GM18508 (cell line): ENCODE measurements at regions not wholly inside any gene's neighbourhood (a gene's known extent, or its start where the extent isn't known, plus 50 kb on each side); places are given as distances from the start of the nearest gene placed in this dataset.

ENCODE experiments used
- ATAC-seq: cut with Tn5 transposase; IDR thresholded peaks from one replicate; pipeline ENCODE4 v1.9.1; 2021; ENCODE audit warnings: moderate number of reproducible peaks; ENCODE audit not compliant: insufficient read depth, unreplicated experiment

DNA sequence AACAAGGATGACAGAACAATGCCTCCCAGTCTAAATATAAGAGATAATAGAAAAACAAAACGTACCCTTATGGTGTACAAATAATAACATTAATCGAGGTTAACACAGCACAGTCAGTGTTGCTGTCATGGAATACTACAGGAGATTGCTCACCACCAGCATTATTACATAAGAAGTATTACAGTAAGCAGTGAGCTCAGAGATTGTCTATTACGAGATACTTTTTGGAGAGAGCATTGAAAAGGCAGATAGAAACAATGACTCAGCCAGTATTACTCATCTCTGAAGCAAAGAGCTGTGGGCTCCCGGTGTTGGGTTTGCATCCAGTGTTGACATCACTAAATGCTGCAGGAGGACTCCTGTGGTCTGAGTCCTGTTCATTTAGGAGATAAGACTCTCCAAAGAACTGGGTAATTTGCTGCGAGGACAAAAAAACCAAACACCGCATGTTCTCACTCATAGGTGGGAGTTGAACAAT lies 191.9 kb upstream of the SEMA6A start:
- ATAC-seq = peak; percentile 37

DNA sequence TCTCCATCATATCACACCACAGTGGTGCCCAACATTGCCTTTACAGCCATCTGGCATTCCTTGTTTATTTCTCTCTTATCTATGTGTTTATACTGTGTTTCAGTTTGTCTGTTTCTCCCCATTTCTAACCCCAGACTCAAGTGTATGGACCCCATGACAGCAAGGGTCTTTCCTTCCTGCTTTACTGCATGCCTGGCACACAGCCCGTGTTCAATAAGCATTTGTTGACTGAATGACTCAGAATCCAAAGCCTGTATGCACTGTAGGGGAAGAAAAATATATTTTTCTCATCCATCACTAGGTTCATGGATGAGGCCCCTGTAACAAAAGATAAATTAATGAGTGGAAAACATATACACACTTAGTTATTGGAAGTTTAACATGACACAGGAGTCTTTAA lies 190.8 kb upstream of the SEMA6A start:
- ATAC-seq = no peak

DNA sequence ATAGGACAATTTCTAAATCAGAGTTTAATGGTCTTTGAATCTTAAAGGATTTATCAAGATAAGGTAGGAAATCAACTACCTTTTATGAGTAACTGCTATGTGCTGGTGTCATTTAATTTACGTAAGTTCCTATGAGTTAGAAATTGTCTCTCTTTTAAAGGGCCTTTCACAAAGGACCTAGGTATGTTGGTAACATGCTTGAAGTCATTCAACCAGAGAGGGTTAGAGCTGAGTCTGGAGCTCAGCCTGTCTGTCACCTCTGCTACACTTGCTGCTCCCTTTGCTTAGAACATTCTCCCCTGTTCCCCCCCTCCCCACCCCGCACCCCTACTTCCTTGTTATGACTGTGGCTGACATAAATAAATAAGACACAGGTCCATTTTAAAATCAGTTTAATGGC lies 190.3 kb upstream of the SEMA6A start:
- no peak for ATAC-seq

DNA sequence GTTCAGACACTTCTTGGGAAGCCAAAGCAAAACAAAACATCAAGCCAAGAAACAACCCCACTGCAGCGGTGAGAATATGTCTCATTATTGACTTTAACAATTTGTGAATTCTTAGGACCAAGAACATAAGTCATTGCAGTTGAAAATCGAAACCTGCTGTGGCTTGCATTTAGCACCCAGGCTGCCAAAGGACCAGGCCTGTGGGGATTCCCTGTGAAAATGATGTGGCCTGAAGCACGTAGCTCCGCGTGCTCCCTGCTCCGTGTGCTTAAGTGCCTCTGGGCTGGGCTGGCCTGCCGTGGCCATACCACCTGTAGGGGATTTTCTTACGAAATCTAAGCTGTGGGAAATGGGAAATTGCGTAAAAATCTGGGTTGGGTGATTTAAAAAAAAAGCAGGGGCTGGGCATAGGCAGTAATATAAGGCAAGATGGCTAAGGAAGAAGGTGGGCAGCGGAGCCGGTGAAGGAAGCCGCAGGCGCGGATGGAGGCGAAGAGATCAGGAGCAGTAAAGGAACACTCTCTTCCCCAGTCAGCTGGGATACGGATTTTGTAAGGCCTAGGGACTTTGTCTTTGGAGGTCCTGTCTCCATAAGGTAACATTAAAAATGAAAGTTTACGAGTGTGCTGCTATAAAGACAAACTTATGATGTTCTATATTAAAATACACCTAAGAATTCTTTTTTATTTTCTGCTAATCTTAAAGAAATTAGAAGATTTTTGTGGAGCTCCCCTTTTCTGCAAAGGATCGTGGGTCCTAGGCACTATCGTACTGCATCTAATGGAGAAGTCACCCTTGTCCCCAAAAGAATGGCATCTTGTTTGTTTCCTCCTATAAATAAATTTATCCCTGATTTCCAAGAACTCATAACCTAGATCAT lies 189.6 kb upstream of the SEMA6A start:
- peak; percentile 68 for ATAC-seq

DNA sequence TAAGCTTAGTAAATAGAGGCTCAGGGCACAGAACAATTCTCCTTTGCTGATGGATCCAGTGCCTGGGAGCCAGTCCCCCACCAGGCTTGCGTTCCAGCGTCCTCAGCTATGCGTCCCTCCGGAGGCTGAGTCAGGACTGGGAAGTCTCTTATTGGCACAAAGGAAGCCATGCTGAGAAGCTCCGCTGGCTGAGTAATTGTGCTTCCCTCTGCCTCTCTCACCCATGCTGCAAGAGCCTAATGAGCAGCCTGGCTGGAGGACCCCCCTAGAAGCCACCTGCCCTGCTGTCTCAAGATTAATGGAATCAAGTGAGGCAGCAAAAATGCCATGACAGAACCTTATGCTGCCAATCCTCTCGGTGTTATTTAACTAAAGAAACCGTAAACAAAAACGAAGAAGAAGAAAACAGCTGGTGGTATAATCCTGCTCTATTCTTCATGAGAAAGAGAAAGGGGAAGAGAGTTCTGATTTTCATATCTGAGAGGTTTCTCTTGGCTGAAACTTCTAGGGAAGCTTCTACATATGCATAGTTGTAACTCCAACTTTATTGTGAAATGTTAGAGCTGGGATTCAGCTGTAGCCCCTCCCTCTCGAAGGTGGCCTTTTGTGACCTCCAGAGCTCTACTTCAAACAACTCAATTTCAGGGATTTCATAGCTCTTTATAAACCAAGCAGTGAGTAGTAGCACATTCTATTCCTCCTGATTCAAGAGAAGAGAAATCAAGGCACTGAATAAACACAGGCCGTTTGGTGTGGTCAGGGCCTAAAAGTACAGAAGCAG lies 185.4 kb upstream of the SEMA6A start:
- no peak for ATAC-seq

DNA sequence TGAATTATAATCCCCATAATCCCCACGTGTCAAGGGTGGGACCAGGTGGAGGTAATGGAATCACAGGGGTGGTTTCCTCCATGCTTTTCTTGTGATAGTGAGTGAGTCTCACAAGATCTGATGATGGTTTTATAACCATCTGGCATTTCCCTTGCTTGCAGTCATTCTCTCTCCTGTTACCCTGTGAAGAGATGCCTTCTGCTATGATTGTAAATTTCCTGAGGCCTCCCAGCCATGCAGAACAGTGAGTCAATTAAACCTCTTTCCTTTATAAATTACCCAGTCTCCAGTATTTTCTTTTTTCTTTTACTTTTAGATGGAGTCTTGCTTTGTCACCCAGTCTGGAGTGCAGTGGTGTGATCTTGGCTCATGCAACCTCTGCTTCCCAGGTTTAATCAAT lies 182.7 kb upstream of the SEMA6A start:
- ATAC-seq = no peak

DNA sequence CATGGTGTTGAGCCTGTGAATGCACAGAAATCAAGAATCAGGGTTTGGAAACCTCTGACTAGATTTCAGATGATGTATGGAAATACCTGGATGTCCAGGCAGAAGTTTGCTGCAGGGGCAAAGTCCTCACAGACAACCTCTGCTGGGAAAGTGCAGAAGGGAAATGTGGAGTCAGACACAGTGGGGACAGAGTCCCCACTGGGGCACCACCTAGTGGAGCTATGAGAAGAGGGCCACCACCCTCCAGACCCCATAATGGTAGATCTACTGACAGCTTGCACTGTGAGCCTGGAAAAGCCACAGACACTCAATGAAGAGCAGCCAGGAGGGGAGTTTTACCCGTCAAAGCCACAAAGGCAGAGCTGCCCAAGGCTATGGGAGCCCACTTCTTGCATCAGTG lies 181.9 kb upstream of the SEMA6A start:
- ATAC-seq = no peak

DNA sequence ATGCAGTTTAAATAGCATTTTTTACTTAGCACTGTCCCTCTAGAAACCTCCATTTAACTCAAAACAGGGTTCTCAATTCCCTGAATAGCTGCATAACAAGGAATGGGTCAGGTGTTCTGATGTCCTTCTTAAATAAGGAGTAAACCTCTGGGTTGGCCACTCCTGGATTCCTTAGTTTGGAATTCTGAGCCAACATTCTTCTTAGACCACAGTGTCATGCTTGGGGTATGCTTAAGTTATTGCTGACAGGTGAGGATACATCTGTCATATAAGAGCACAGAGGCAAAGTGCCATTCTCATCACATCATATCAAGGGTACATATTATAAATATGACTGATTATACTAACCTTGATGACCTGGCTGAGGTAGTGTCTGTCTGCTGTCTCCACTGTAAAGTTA lies 179.9 kb upstream of the SEMA6A start:
- ATAC-seq = no peak

DNA sequence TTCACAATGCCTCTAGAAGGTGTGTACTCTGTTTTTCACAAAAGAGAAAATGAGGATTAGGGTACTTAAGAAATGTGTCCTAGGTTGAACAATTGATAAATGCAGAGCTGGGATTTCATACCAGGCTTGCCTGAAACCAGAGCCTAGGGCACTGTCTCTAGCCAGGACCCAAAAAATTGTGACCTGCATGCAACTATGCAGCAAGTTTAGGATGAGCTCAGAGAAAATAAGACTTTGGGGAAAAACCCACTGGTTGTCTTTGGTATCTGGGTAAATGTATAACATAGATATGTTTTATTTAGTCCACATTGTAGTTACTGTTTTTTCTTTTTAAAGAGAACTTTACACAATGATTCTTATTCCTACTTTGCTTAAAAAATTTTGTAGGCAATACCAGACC lies 177.1 kb upstream of the SEMA6A start:
- ATAC-seq = peak; percentile 61

DNA sequence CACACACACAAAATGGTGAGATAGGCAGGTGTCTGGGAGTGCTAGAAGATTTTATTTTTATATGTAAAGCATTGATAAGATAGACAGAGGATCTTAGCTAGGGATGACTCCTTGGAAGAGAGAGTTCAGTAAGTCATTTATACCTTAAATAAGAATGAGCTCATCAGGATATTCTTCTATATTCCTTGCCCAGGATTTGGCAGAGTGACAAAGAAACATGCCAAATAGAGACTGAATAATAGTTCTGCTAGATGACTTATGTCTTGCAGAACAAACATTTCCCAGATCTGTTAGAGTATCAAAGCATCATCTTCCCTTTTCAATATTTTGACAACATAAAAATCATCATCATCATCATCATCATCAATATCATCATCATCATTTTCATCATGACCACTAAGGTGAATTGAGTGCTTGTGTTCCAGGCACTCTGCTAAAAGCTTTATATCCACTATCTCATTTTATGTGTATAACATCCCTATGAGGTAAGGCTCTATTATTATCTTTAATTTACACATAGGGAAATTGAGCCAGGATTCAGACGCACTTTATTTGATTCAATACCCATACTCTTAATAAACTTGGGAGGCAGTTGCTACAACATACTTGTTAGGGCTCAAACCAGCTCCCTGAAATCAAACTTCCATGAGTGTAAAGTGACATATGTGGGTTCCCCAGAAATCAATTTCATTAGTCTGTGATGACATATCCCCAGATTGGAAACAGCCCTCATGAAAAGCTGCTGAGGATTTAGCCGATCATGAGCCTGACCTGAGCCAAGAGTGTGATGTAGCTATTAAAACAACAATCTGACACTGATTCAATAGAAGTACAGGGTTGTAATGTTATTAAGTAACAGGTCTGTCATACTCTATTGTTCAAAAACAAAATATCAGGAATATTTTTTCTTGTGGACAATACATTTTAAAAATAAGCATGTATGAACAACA lies 176.3 kb upstream of the SEMA6A start:
- no peak for ATAC-seq

DNA sequence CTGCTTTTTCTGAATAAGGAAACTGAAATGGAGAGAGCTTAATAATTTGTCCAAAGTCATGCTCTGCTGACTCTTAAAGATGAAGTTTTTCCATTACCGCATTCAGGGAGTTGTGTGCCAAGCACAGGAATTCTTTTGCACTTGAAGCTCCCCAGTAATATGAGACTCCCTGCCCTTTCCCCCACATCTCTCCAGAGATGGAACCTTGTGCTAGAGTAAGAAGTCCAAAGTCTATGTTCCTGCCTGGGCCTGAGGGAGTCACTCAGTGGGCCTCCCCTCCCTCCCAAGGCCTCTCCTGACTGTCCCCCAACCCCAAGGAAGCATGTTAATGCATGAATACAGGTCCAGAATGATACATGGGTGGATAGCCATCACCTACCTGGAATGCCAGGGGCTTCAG lies 173.3 kb upstream of the SEMA6A start:
- ATAC-seq = no peak

DNA sequence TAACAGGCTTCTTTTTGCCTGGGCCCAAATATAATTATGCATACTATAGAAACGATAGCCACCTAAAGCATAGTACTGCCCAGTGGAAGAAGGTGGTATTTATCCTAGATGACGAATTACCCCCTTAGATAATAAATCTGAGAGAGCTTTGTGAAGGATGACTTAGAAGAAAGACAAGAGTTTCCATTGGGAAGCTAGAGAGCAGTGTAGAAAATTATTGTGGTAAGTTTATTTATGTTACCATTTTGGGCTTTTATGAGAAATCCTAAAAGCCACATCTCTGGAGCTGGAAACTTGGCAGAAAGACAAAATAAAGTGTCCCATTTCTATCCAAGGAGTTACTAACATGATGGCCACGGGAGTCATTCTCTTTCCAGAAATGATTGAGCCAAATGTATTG lies 172.0 kb upstream of the SEMA6A start:
- no peak for ATAC-seq

DNA sequence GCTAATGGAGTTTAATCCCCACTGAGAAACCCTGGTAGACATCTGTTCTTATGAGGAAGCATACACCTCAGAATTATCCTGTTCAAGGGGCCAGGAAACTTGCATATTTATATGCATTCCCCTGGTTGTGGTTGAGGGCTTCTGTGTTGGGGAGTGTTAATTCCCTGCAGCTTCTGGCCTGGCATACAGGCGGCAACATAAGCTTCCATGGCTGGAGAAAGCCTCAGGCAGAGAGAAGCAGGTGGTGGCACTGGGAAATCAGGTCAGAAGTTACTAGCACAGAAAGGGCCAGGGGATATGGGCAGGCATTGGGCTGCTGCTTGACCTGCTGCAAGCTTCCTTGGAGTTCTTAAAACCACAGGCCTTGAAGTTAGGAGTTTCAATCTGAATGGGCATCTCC lies 166.1 kb upstream of the SEMA6A start:
- ATAC-seq = no peak

DNA sequence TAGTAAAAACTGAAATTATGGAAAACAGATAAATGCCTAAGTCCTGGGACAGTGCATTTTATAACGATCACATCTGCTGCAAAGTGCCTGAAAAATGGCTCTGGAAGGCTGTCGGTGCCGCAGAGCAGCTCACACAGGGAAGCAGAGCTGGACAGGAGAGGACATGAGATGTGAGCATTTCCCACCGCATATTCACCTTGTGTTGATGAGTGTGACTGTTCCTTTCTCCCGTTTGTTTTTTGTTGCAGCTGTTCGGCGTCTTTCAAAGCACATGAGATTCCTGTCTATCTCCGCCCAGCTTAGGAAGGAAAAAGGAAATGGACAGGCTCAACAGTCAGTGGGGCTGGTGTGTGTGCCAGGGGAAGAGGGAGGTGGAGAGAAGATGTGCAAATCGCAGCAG lies 164.9 kb upstream of the SEMA6A start:
- ATAC-seq = no peak

DNA sequence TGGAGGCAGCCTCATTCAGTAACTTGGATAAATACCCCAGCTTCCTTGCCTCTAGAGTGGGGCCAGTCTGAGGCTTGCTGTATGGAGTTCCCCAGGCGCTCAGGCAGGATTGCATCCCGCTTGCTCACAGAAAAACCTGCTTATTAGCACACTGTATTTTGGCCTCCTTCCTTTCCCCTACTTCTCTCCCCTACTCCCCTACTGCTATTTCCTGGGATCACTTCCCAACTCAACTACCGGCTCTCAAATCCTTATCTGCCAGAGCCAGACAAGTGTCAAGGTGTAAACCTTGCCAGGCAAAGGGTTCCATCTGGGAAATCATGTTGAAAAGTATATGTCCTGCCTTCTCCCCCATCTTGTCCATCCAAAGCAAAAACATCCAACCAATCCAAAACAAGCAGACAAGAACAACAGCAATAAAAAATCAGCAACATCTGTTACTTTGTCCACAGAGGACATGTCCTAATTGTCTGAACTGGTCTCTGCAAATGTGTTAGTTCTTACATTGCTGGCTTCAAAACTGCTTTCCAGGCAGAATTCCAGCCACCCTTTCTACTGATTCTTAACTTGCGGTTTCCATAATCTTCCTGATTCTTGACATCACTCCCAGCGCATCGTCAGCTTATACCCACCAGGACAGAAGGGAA lies 164.1 kb upstream of the SEMA6A start:
- no peak for ATAC-seq

DNA sequence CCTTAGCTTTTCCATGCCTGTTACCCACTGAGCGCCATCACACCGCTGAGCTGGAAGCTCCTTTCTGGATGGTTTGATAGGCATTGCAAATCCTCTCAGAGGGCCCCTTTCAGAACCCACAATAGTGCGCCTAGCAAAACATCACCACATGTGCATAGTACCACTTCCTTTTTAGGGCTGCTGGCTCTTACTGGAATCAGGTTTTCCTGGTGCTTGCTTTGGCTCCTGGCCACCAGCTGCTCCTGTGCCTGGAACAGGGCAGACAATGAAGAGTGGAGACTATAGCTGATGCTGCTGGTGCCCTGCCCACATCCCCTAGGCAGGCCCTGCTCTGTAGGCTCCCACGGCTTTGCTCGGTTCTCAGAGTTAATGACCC lies 163.6 kb upstream of the SEMA6A start:
- no peak for ATAC-seq

DNA sequence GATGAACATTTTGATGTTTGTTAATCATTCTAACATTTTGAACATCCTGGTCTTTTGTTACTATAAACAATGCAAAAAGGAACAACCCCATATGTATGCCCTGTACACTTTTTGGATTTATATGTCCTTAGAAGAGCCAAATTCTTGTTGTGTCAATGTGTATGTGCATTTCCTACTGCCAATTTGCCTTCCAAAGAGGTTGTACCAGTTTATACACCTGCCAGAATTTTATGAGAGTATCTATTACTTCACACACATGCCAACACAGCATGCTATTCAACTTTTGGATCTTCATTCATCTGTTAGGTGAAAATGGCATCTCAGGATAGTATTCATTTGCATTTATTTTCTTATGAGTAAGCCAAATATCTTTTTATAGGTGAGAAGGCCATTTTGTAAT lies 162.0 kb upstream of the SEMA6A start:
- ATAC-seq = no peak

DNA sequence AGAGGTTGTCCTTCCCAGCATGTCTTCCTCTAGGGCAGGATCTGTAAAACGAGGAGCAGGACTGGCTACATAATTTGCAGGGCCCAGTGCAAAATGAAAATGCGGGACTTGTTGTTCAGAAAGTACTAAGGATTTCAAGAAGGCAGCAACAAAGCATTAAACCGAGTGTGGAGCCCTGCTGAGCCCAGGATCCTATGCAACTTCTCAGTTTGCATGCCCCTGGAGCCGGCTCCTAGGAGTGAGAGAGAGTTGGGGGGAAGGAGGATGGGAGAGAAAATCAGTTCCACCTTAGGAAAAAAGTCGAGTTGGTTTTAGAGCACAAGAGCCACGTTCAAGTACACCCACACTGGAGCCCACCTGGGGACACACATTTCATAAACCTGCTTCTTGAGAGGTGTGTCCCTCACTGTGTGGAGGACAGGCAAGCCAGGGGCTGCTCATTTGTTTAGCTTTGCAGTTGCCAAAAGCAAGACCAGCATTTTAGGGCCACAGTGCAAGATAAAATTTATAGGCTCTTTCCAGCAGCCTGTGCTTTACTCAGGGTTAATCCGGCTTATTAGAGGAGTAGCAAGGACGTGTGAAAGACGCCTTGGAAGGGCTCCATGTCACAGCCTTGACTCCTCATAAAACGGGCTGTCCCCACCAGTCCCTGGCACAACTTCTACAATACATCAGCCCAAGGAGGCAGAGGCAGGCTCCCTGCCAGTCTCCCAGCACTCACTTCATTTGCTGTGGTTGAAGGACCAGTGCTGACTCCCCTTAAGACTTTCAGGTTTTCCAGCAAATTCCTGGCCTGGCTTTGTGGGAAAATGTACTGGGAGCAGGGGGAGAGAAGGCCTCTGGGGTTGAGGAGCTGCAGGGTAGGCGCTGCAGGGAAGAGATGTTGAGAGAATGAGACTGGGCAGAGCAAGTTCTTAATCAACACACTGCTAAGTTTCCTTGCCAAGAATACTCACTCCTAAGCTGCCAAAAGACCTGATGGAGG lies 159.7 kb upstream of the SEMA6A start:
- no peak for ATAC-seq

DNA sequence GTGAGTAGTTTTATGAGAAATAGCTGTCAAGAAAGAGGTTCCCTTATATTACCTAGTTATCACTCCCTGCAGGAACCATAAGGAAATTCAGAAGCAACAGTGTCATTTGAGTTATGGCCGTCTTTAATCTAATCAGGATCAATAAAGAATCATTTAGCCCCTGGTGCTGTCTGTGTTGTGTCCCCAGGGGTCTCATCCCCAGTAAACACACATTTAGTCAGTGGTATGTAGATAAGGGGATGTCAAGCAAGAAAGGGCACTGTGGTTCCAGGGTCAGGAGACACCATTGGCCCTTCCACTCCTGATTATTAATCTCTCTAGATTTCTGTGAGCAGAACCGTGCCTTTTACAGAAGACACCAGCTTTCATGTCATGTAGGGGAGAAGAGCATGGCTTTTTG lies 158.0 kb upstream of the SEMA6A start:
- ATAC-seq = no peak
